ENCODE measurements at regions not wholly inside any gene's neighbourhood (a gene's known extent, or its start where the extent isn't known, plus 50 kb on each side); places are given as distances from the start of the nearest gene placed in this dataset.

DNA sequence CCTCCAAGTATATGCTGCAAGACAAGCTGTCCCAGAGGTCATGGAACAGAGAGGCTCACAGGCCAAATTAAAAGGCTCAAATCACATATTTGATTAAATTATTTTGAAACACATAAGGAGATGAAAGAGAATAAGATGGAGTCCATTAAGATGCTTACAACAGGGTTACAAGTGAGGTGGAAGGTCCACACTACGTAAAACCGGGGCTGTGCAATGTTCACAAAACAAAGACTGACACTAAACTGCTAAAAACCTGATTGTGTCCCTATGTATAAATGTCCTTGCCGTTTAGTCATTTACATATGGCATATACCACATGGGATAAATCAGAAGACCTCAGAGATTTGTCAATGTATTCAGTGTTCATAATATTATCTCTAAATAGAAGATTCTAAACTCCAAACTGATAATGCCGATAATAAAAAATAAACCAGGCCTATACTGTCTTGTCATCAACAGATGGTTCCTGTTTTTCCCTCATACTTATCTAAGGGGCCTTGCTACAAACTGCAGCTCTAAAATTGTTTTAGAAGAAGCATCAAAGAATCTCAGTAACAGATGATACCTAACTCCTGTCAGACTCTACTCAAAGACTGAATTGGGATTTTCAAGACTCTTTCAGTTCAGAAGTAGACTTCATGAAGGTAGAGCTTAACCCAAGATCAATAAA lies 51.8 kb upstream of the RIPOR2 start:
- no peak for DNase-seq (ENCODE audit: low read depth in 2 of 2, low spot score in 1 of 2)

DNA sequence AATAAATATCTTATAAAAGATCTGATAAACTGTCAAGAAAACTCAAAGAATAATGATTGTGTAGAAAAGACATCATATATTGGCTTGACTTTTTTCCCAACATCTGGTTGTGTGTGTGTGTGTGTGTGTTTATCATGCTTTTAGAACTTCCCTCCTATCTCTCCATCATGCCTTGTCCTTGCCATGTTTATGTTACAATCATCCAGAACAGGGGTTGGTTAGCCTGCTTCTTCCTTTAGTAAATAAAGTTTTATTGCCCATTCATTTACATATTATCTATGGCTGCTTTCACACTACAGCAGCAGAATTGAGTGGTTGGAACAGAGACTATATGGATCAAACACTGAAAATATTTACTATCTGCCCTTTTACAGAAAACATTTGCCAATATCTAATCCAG lies 52.8 kb upstream of the RIPOR2 start:
- no peak for DNase-seq (ENCODE audit: low read depth in 2 of 2, low spot score in 1 of 2)

DNA sequence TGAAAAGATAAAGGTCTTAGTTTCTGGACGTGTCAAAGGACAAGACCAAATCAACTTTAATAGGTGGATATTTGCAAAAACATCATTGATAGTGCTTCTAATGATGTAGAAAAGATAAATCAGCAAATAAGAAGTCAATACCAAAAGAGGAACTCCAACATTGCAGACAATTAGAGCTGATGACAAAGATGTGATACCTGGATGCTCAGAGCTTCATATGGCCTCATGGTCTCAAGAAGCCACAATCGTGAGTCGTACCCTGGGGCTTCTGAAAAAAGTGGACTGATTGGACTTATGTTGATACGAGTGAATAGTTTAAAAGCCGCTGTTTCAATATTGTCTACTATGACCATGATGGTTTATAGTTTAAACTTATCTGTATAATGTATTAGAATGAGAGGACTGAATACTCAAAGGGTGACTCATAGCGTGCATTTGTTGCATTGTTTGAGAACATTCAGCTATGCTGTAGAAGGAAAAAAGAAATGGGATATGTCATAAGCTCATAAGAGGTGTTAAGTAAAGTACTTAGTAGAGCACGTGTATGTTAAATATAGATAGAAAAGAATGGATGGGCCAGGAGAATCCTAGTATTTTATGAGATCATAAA lies 54.6 kb upstream of the RIPOR2 start:
- DNase-seq (ENCODE audit: low read depth in 2 of 2, low spot score in 1 of 2), result no peak

DNA sequence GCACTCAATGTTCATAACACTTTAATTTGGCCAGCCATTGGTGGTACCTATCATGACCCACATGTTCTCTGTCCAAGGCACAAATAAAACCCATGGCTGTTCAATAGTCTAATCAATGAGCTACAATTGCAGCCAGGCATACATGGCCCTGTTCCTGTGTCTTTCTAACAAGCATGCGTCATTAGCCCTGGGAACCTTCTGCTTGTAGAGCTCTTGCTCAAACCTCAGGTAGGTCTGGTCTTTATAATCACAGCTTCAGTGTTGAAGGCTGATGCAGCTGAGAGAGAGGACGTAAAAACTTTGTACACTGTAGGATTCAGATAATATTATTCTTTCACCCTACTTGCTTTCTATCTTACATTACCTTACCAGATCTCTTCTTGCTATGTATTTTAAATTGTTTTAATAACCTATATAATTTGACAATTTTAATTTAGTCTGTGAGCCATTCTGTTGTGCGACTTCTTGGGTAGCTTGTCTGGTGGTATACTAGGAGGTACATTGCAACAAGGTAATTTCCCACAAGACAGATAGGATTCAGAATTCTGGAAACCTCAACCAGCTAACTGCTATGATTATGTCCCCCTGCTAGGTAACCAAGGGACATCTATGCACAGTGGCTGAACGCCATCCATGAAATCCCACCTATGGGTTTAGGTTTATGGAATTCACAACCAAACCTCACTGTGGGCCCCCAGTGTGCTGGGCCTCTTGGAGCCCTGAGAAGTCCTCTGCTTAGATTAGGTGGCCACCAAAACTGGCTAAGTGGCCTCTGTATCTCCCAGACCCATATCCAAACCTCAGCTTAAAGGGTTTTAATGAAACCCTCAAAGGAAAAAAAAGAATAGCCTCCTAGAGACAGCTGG lies 55.4 kb upstream of the RIPOR2 start:
- DNase-seq (ENCODE audit: low read depth in 2 of 2, low spot score in 1 of 2), result no peak

DNA sequence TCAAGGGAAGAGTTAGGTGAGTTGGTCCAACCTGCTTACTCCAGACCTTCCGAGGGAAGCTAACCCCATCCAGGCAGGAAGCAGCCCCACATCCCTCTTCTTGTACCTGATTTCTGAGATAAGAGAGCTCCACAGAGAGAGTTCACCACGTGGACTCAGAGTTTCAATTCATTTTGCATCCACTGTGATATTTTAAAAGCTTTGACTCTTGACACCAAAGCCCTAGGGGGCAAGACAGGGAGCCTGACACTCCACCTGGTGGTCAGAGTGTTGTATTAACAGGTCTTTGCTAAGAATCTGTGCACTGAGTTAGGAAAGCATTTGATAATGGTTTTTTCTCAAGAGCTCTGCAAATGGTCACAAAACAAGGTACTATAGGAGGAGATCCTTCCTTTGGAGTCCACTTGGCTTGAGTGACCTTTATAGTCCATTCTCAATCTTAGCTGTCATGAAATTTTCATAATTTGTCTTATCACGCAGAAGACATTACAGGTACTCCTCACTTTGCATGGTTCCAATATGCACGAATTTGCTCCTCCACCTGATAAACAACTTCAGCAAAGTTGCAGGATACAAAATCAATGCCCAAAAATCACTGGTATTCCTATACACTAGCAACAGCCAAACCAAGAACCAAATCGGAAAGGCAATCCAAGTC lies 56.2 kb upstream of the RIPOR2 start:
- DNase-seq (ENCODE audit: low read depth in 2 of 2, low spot score in 1 of 2), result peak; percentile 49 to 58

DNA sequence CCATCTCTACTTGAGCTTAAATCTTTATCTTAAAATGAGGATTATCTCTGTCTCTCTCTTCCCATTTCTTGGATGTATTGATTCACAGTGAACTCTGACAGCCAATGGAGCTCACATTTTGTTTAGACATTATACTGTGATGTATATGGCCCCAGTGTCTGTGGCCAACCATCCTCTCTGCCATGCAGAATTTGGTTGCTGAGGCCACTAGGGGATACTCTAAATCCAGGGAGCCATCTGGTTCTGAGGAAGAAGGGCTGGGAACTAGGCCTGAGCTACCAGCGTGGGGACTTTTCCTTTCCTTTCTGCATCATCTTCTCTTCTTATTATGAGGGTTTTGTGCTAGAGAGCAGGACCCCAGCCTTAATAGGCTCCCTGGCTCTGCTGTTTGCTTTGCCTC lies 59.1 kb upstream of the RIPOR2 start:
- no peak for DNase-seq (ENCODE audit: low read depth in 2 of 2, low spot score in 1 of 2)

DNA sequence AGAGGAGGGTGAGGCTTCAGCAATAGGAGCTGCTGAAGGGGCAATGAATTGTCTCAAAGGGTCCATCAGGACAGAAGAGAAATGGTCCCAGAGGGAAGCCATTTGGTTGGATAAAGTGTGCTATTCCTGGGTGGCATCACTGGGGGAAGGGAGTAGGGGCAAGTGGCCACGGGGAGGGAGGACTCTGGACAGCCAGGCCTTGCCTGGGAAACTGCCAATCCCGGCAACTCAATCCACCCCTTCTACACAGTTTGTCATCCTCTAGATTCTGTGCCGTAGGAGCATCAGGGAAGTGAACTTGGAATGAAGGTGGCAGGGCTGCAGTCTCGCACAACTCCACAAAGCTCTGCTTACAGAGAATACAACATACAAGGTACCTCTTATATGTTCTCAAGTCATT lies 59.5 kb upstream of the RIPOR2 start:
- no peak for DNase-seq (ENCODE audit: low read depth in 2 of 2, low spot score in 1 of 2)

DNA sequence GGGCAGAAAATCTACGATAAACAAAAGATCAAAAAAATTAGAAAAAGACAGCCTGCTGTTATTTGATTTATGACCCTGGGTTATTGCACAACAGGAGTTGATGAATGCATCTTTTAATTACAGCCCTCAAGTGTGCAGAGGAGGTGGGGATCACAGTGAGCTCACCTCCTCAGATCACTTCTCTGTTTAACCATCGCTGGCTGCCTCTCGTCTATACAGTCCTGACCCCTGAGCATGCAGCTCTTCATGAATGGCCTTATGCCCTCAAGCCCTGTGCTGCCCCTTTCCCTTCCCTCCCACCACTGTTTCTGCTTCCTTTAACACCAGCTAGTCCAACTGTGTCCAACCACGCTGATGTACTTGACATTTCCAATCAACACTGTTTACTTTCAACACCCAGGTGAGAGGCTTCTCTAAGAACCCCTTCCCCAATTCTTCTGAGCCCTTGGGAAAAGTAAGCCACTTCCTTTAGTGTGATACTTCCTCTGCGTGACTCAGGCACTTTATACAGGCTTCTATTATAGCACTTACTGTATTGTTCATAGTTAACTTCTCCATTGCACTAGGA lies 60.6 kb upstream of the RIPOR2 start:
- no peak for DNase-seq (ENCODE audit: low read depth in 2 of 2, low spot score in 1 of 2)

DNA sequence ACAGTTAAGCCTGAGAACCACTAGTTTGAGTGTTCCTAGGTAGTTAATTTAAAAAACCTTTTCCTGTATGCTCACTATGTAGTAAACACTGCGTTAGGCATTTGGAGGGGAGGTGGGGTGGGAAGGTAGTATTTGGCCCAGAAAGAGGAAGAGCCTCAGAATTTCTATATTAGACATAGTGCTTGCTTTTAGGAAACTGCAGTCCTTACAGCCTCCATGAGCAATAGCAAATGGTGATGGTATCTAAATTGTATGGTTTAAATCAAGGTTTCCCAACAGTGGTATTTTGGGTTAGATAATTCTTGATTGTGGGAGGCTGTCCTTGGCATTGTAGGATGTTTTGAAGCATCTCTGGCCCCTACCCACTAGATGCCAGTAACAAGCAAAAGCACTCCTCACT lies 61.5 kb upstream of the RIPOR2 start:
- DNase-seq (ENCODE audit: low read depth in 2 of 2, low spot score in 1 of 2), result no peak

DNA sequence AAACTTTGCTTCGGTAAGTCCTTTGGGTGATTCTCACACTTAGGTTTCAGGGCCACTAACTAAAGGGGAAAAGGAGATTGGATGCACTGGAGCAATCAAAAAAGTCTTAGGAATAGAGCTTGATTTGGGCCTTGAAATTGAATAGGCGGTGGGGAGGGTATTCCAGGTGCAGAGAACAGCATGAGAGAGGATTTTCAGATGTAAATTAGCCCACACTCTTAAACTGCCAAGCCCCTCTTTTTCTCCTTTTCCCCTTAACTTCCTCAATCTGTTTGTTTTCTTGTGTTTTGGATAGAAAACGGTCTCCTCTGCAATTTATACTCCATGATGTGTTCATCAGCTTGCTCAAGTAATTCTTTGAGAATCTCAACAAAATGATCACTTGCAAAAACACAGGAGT lies 62.1 kb upstream of the RIPOR2 start:
- DNase-seq (ENCODE audit: low read depth in 2 of 2, low spot score in 1 of 2), result no peak

DNA sequence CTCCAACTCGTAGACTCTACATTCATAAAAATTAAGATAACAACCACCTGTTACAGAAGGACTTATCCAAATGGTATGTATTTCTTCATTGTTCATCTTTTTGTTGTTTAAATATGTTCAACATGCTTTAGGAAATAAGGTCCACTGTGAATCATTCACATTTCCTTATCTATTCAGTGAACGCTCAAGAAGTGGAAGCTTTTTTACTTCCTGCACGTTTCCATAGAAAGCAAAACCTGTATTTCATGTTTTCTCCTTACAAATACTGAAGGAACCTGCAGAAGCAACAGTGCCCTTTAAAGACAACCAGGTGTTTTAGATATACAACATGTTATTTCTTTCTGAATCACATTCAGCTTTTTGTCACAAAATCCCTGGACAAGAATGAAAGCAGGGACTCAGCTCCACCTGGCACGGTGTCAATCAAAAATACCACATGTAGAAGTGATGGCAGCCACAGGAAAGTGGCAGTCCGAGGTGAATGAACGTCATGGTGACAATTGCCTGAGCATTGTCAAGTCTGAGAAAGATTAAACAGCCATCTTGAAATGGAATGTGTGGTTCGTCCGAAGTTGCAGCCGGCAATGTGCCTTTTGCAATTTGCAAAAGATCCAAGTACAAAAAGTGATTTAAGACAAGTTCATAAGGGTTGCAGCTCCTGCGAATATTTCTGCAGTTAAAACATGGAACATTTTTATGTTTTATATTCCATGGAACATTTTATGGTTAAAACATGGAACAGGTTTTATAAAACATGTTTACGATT lies 66.7 kb upstream of the RIPOR2 start:
- DNase-seq (ENCODE audit: low read depth in 2 of 2, low spot score in 1 of 2), result no peak

DNA sequence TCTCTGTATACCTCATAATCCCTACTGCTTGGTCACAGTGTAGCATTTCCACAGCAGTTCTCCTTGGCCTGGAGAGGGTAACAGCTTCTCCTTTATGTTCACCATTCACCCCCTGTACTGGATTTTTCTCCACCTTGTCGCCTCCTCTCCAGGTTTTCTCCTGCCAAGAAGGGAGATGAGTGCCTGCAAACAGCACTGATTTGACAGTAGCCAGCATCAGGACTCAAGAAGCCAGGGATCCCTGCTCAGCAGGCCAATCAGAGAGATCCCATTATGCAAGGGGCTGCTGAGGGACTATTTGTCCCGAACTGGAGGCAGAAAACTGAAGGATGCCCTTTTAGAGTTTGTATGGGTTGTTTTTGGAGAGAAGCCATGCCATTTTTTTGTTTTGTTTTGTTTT lies 68.6 kb upstream of the RIPOR2 start:
- no peak for DNase-seq (ENCODE audit: low read depth in 2 of 2, low spot score in 1 of 2)

DNA sequence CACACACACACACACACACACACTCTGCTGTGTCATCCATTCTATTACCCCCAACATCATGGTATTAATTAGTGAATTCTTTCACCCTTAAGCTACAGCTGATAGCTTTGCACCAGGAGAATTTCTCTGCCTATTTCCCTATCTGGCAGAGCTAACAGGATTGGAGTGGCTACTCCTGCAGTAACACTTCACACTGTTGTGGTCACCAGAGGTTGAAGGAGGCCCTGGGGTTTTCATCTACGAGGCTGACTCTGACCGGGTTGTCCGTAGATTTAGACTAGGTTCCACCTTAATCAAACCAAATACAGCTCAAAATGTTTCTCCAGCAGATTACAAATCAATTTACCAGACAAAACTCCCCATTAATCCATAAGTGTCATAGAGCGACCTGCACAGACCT lies 69.2 kb upstream of the RIPOR2 start:
- no peak for DNase-seq (ENCODE audit: low read depth in 2 of 2, low spot score in 1 of 2)

DNA sequence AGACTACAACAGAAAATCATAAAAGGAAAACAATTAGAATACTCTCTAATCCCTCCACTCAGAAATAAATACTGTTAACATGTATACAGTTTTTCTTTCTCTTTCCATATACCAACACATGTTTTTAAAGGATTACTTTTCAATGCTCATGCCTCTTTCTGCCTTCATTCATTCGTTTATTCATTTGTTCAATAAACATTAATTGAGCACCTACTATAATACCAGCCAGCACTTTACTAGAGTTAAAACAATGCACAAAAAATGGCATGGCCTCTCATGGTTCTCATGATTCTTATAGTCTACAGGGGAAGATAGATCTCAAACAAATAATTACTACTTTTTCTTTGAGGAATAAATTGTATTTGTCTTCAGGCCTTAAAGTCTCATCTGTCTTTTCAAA lies 70.3 kb upstream of the RIPOR2 start:
- DNase-seq (ENCODE audit: low read depth in 2 of 2, low spot score in 1 of 2), result no peak

DNA sequence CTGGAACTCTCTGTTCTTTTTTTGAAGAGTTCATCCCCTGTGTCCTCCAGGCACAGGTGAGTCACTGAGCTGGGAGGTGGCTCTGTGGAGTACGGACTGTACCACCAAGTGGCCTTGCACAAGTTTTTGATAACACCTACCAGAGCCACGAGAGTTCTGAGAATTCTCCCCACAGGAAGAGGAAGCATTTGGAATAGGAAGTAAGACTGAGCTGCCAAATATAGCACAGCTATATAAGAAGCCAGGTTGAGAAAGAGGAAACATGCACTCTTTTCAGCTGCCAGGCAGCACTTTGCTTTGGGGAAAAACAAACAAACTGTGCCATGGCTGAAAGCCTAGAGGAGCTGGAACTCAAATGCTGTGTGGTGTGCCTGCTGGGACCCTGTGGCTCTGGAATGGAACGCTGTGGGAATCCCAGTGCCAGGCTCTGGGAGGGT lies 70.8 kb upstream of the RIPOR2 start:
- no peak for DNase-seq (ENCODE audit: low read depth in 2 of 2, low spot score in 1 of 2)

DNA sequence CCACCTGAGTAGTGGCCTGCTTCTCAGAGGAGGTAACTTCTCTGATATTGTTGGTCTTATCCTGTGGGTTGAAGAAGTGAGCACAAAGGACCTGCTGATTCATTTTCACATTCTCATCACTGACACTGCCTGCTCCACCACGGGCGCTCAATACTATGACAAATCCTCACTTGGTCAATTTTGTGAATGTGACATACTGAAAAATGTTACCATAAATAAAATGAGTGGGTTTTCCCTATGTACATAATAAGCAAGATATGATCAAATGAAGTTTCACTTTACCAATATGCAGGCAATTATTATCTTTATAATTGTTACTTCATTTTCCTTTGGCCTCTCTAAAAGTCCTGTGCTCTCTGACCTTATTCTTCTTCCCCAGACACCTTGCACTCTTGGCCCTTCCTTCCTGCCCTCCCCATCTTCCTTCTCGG lies 71.5 kb upstream of the RIPOR2 start:
- DNase-seq (ENCODE audit: low read depth in 2 of 2, low spot score in 1 of 2), result no peak

DNA sequence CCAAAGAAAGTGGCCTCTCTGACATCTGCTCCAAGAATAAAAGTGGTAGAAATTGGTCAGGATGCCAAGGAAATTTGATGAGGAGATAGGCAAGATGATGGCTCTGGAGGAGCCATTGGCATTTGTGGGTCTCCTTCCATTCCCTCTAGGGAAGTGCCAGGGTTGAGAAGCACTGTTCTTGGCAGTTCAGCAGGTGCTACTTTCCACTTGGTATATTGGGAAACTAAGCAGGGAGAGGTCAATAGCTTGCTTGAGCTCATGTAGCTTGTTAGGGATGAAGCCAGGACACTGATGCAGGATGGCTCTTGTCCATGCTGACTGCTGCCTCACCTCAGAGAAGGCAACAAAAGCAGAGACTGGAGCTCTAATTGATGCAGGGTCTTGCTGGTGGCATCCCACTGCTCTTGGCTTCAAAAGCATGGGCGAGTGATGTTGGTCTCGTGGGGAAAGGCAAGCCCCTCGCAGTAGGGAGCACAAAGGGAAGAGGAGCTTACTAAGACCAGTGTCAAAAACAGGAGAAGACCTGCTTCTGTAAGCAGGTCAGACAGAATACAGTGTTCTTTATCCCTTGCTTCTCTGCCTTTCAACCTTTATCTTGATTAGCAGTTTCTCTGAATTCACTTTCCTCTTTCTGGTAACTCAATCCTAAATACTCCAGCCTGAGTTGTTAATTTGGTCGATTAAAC lies 73.1 kb upstream of the RIPOR2 start:
- DNase-seq (ENCODE audit: low read depth in 2 of 2, low spot score in 1 of 2), result no peak

DNA sequence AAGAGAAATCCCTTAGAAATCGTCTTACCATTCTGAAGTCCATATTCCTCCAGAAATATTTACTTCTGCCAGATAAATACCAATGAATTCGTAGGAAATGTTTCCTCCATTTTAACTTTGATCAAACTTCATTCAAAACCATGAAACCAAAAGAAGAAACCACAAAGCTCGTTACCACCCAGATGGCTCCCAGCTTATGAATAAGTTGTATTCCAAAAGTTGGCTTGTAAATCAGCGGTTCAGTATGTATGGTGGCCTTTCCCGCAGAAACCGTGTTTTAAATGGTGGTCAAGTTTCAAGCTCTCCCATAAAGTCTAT lies 73.6 kb upstream of the RIPOR2 start:
- DNase-seq (ENCODE audit: low read depth in 2 of 2, low spot score in 1 of 2), result no peak

DNA sequence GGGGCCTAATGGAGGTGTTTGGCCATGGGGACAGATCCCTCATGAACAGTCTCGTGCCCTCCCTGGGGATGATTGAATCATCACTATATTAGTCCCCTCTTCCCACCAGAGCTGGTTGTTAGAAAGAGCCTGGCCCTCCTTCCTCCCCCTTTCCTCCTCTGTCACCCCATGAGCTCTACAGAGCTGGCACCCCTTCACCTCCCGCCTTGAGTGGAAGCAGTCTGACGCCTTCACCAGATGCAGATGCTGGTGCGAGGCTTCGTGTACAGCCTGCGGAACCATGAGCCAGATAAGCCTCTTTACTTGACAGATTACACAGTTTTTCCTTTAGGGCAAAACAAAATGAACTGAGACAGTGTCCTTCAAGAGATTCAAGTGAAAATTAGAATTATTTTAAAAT lies 74.4 kb upstream of the RIPOR2 start:
- no peak for DNase-seq (ENCODE audit: low read depth in 2 of 2, low spot score in 1 of 2)

DNA sequence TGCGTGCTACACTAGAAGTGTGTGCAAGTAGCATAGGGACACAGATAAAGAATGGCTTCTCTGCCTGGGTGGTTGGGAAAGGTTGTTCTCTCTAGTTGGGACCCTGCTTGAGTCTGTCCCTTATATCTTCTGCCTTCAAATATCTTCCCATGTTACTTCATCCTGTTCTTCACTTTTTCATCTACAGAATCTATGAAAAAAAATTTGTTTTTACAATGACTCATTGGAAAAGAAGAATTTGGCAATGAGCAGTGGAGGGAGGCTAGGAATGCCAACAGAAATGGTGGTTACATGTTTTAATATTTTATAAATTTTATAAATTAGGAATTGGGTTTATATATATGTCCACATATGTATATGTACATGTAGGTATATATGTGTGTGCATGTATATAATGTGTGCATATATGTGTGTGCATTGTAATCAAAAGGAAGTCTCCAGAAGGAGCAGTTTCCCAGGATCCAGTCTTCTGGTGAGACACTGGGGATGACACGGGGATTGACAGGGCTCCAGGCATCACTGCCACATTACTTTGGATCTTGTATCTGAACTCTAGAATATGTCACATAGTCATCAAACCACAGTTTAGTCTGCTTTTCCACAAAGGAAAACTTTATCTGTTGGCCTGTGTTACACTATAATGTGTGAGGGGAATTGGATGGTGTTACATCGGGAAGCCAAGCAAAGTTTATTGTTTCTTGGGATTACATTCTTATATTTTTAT lies 75.3 kb upstream of the RIPOR2 start:
- no peak for DNase-seq (ENCODE audit: low read depth in 2 of 2, low spot score in 1 of 2)
